ENCODE measurements at regions not wholly inside any gene's neighbourhood (a gene's known extent, or its start where the extent isn't known, plus 50 kb on each side); places are given as distances from the start of the nearest gene placed in this dataset.

DNA sequence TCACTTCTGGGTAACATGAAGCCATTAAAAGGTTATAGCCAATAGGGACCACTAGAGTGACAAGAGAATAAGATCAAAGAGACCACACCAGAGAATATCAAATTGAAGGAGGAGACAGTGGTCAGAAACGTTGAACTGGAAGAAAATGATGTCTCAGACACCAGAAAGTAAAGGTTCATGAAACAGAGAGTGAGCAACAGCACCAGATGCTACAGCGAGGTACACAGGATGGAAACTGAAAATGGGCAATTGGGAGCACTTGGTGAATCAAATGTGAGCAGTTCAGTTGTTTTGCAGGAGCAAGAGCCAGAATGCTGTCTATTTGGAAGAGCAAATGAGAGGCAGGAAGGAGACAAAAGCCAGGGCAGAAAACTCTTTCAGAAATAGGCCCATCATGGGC, 162.6 kb downstream of the SS18 start:
- Histone ChIP-seq H4K8ac (ENCODE audit: low read depth in 2 of 2, low read length in 2 of 2) (no peak overlapping the region), H3K4ac (ENCODE audit: low read depth, low read length) (no peak overlapping the region), H2BK20ac (ENCODE audit: low read depth, low read length) (no peak overlapping the region), H3K27me3 (ENCODE audit: control insufficient read depth, insufficient read depth, low read length) (peaks cover 5% of the 10 kb centered on the region), H3K56ac (ENCODE audit: extremely low read depth, insufficient read depth, low read length) (no peak overlapping the region), H2AK9ac (replicated peaks; ENCODE audit: low read depth, low read length, poor library complexity) (no peak overlapping the region), H4K91ac (ENCODE audit: insufficient read depth, low read depth, low read length) (no peak overlapping the region), H2BK5ac (ENCODE audit: low read depth, low read length, poor library complexity, severe bottlenecking) (no peak overlapping the region), H2BK15ac (ENCODE audit: low read depth, low read length) (no peak overlapping the region), H2BK120ac (ENCODE audit: low read depth, low read length) (no peak overlapping the region), H3K79me1 (ENCODE audit: low read depth in 1 of 2, low read length in 2 of 2) (no peaks in the 10 kb centered on the region), H3K18ac (ENCODE audit: low read depth, low read length) (no peak overlapping the region), H3K23ac (ENCODE audit: low read depth, low read length) (no peak overlapping the region), H3K4me1 (ENCODE audit: control insufficient read depth, insufficient read depth, low read length) (no peaks in the 10 kb centered on the region), H3K9me3 (ENCODE audit: control insufficient read depth, insufficient read depth, low read length) (no peaks in the 10 kb centered on the region), H2AFZ (replicated peaks; ENCODE audit: low read length, poor library complexity) (no peak overlapping the region), H3K36me3 (ENCODE audit: control insufficient read depth, insufficient read depth, low read length) (no peaks in the 10 kb centered on the region), H3K27ac (ENCODE audit: insufficient read depth, low read length) (no peak overlapping the region), H3K4me2 (ENCODE audit: low read depth, low read length) (no peak overlapping the region), H3K4me3 (ENCODE audit: insufficient read depth, low read depth, low read length) (no peak overlapping the region), H3K9ac (ENCODE audit: low read depth, low read length) (no peak overlapping the region), H3K9me1 (ENCODE audit: insufficient read depth, low read length) (no peaks in the 10 kb centered on the region), H4K5ac (ENCODE audit: low read depth, low read length) (no peak overlapping the region), H4K20me1 (ENCODE audit: insufficient read depth, low read length) (no peaks in the 10 kb centered on the region), H2AK5ac (ENCODE audit: low read depth, low read length) (no peak overlapping the region), H3K14ac (replicated peaks; ENCODE audit: low read depth, low read length) (no peak overlapping the region)
- intact Hi-C loops (cut with micrococcal nuclease) = loop anchor here (10.0 kb wide), 1 partner anchor 197 kb away; no protein-coding TSS in a partner anchor
- dilution Hi-C loops (cut with HindIII; ENCODE audit: low sequenced_read_pairs, unreplicated experiment) = no loop called here
- ATAC-seq (ENCODE audit: low read depth) (no peak), DNase-seq (no peak)
- ChIA-PET POLR2A (ENCODE audit: unreplicated experiment) (no interaction called here), CTCF (no interaction called here)
- BruUV-seq (replicated peaks) = no TSS peak
- WGBS, 2 experiments (ENCODE audit: extremely low coverage in 2 of 2, insufficient read length in 1 of 2) = no CpG with 5 or more reads among the region's 2 CpGs
- in situ Hi-C loops (cut with MboI; ENCODE audit: low sequenced_read_pairs) = no loop called here
- TF ChIP-seq, protein P1, sequence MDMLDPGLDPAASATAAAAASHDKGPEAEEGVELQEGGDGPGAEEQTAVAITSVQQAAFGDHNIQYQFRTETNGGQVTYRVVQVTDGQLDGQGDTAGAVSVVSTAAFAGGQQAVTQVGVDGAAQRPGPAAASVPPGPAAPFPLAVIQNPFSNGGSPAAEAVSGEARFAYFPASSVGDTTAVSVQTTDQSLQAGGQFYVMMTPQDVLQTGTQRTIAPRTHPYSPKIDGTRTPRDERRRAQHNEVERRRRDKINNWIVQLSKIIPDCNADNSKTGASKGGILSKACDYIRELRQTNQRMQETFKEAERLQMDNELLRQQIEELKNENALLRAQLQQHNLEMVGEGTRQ (IDR thresholded peaks at IDR 0.05; ENCODE audit: low read depth, low read length) = no peak
- no peak for TF ChIP-seq CEBPB (IDR thresholded peaks at IDR 0.05; ENCODE audit: low read depth, low read length)
- TF ChIP-seq MAFK (IDR thresholded peaks at IDR 0.05; ENCODE audit: low read depth, low read length) = no peak
- TF ChIP-seq BHLHE40 (IDR thresholded peaks at IDR 0.05; ENCODE audit: low read depth, low read length) = no peak
- TF ChIP-seq RFX5 (IDR thresholded peaks at IDR 0.05; ENCODE audit: low read depth, low read length) = no peak
- no peak for TF ChIP-seq RAD21 (IDR thresholded peaks at IDR 0.05; ENCODE audit: low read length)
- no peak for TF ChIP-seq FOS (IDR thresholded peaks at IDR 0.05; ENCODE audit: low read depth, low read length)
- TF ChIP-seq, protein P2, sequence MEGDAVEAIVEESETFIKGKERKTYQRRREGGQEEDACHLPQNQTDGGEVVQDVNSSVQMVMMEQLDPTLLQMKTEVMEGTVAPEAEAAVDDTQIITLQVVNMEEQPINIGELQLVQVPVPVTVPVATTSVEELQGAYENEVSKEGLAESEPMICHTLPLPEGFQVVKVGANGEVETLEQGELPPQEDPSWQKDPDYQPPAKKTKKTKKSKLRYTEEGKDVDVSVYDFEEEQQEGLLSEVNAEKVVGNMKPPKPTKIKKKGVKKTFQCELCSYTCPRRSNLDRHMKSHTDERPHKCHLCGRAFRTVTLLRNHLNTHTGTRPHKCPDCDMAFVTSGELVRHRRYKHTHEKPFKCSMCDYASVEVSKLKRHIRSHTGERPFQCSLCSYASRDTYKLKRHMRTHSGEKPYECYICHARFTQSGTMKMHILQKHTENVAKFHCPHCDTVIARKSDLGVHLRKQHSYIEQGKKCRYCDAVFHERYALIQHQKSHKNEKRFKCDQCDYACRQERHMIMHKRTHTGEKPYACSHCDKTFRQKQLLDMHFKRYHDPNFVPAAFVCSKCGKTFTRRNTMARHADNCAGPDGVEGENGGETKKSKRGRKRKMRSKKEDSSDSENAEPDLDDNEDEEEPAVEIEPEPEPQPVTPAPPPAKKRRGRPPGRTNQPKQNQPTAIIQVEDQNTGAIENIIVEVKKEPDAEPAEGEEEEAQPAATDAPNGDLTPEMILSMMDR (conservative IDR thresholded peaks at IDR 0.05; ENCODE audit: low read depth, low read length) = no peak
- no peak for TF ChIP-seq MAZ (IDR thresholded peaks at IDR 0.05; ENCODE audit: borderline replicate concordance, low read depth, low read length)
- TF ChIP-seq NFE2L2 (IDR thresholded peaks at IDR 0.05; ENCODE audit: low read depth, low read length) = no peak
- TF ChIP-seq, protein P3, sequence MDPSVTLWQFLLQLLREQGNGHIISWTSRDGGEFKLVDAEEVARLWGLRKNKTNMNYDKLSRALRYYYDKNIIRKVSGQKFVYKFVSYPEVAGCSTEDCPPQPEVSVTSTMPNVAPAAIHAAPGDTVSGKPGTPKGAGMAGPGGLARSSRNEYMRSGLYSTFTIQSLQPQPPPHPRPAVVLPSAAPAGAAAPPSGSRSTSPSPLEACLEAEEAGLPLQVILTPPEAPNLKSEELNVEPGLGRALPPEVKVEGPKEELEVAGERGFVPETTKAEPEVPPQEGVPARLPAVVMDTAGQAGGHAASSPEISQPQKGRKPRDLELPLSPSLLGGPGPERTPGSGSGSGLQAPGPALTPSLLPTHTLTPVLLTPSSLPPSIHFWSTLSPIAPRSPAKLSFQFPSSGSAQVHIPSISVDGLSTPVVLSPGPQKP (IDR thresholded peaks at IDR 0.05; ENCODE audit: borderline replicate concordance, low read depth, low read length) = no peak
- no peak for TF ChIP-seq SMC3 (IDR thresholded peaks at IDR 0.05; ENCODE audit: low read depth, low read length)
- TF ChIP-seq POLR2A (IDR thresholded peaks at IDR 0.05; ENCODE audit: low read depth, low read length) = no peak
- no peak for TF ChIP-seq CHD1 (IDR thresholded peaks at IDR 0.05; ENCODE audit: low read depth, low read length)
- TF ChIP-seq RCOR1 (IDR thresholded peaks at IDR 0.05; ENCODE audit: insufficient replicate concordance, low read length) = no peak
- TF ChIP-seq MXI1 (IDR thresholded peaks at IDR 0.05; ENCODE audit: borderline replicate concordance, low read depth, low read length) = no peak

Measured in IMR-90 (cell line).